Fibroblast of lung (primary cell): ENCODE measurements at regions not wholly inside any gene's neighbourhood (a gene's known extent, or its start where the extent isn't known, plus 50 kb on each side); places are given as distances from the start of the nearest gene placed in this dataset.
"Not testable (repeated sequence)": the region's sequence is repeated elsewhere in the genome, so short reads cannot be mapped to it uniquely, and the experiment has no call there.

ENCODE experiments used
- EZH2 ChIP-seq: IDR thresholded peaks from 2 replicates; pipeline ENCODE4 v1.5.1; 2012; ENCODE audit warnings: low read length, control low read depth, mild to moderate bottlenecking; ENCODE audit errors: missing control alignments
- TF ChIP-seq, protein P1 (sequence below), 2 donors: IDR thresholded peaks in 1 of 2; conservative IDR thresholded peaks in 1 of 2; 1 replicate in 1 of 2; 2 replicates in 1 of 2; pipeline ENCODE4 v1.5.1; 2011 to 2012; ENCODE audit warnings: low read length in 2 of 2, control low read depth in 1 of 2, inconsistent platforms in 1 of 2, low read depth in 1 of 2, mild to moderate bottlenecking in 1 of 2

DNA sequence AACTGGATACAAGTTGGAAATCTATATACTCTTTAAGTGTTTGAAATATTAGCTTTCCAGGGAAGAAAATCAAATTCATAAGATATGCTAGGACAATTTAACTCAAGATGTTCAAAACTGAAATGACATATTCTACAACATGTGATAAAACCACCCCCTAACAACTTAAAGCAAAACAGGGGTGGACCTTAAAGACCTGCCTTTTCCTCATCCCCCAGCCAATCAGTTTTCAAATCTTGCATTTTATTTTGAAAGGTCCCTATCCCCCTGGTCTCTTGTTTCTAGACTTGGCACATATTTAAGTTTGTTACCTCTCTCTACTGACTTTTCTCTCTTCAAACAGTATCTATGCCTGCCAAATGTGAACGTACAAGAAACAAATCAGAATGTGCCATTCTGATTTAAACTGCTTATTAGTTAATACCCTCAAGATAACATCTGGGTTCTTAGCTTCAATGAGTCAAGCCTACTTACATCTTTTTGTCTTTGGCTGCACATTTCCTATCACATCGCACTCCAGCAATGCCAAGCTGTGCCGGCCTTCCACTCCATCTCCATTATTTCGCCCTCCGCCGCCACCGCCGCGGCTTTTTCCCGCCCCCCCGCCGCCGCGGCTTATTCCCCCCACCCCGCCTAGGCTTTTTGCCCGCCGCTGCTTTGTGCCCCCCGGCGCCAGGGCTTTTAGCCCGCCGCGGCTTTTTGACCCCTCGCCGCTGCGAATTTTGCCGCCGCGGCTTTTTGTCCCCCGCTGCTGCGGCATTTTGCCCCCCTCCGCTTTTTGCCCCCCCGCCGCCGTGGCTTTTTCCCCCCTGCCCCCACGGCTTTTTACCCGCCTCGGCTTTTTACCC, 475.0 kb downstream of the FAM72C start:
- TF ChIP-seq, protein P1, sequence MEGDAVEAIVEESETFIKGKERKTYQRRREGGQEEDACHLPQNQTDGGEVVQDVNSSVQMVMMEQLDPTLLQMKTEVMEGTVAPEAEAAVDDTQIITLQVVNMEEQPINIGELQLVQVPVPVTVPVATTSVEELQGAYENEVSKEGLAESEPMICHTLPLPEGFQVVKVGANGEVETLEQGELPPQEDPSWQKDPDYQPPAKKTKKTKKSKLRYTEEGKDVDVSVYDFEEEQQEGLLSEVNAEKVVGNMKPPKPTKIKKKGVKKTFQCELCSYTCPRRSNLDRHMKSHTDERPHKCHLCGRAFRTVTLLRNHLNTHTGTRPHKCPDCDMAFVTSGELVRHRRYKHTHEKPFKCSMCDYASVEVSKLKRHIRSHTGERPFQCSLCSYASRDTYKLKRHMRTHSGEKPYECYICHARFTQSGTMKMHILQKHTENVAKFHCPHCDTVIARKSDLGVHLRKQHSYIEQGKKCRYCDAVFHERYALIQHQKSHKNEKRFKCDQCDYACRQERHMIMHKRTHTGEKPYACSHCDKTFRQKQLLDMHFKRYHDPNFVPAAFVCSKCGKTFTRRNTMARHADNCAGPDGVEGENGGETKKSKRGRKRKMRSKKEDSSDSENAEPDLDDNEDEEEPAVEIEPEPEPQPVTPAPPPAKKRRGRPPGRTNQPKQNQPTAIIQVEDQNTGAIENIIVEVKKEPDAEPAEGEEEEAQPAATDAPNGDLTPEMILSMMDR (conservative IDR thresholded peaks at IDR 0.05 in 1 of 2, IDR thresholded peaks at IDR 0.05 in 1 of 2; ENCODE audit: low read depth in 1 of 2, low read length in 2 of 2) = not testable (repeated sequence)
- peak; percentile 80 for TF ChIP-seq EZH2
